ENCODE measurements at regions not wholly inside any gene's neighbourhood (a gene's known extent, or its start where the extent isn't known, plus 50 kb on each side); places are given as distances from the start of the nearest gene placed in this dataset.

- Histone ChIP-seq H3K9me3 (no peaks in the 10 kb centered on the region), H3K36me3 (no peaks in the 10 kb centered on the region), H3K27me3 (no peaks in the 10 kb centered on the region), H3K27ac (peak overlapping the region in 2 of 4 donors; percentile 15 to 26), H3K4me3 (no peak overlapping the region), H3K4me1 (peaks cover 0 to 11% (median 0%) of the 10 kb centered on the region in 3 donors)
- ATAC-seq = peak; percentile 66
- WGBS, 2 donors (ENCODE audit: low coverage in 1 of 2) = 43 to 57% methylated on average over 1 to 2 of the region's 2 CpGs
- TF ChIP-seq EP300 (IDR thresholded peaks at IDR 0.05) (no peak), POLR2AphosphoS5 (IDR thresholded peaks at IDR 0.05) (no peak), POLR2A (IDR thresholded peaks at IDR 0.05) (no peak), CTCF (IDR thresholded peaks at IDR 0.05) (no peak)
Observed at GRCh38 chr21:27244352-27244751, 277.5 kb upstream of the ADAMTS5 start.

DNA sequence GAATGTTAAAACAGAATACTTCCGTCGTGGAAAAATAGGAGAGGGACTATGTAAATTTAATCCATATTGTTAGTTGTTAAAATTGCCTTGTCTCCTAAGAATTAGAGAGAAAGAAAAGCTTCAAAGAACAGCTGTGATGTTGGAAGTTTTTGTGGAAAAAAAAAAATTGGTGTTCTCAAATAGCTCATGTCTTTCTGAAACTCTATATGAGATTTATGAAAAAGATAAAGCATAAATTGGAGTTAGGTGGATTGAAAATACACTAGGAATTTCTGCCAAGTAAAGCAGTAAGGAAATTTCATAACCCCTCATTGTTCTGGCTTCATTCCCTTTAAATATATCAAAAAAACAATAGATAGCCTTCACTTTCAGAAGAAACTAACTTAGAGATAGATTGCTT is 274.0 kb upstream of the ADAMTS5 start:
- Histone ChIP-seq H3K27ac (no peak overlapping the region), H3K36me3 (no peaks in the 10 kb centered on the region), H3K4me1 (no peaks in the 10 kb centered on the region), H3K9me3 (no peaks in the 10 kb centered on the region), H3K4me3 (no peak overlapping the region), H3K27me3 (no peaks in the 10 kb centered on the region)
- TF ChIP-seq CTCF (IDR thresholded peaks at IDR 0.05) = no peak
- ATAC-seq = no peak
- WGBS, 2 donors (ENCODE audit: low coverage in 1 of 2) = 67 to 68% methylated on average over 2 of the region's 2 CpGs

DNA sequence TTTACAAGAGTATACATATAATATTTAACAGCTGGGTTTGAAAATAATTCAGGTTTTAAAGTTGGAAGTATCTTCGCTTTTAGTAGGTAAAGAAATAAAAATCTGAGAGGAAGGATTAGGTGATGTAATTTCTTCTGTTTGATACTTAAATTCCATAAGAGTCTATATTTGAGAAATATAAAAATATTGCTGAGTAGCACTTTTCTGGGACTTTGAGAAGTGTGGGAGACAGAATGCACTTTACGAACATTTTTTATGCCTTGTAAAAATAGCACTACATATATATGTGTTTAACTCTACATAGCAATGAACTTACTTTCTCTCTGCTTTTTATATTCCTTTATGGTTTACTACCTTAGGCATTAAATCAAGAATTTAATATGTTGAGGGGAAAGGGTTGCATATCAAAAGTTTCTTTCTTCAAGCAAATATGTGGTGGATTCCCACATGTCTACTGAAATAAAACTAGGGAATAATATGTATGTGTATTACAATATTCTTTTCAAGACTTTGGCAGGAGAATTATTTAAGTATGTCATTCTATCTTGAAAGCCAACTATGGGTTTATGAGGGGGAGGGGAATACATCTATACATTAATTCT is 266.7 kb upstream of the ADAMTS5 start:
- no peak for TF ChIP-seq POLR2AphosphoS5 (IDR thresholded peaks at IDR 0.05)
- Histone ChIP-seq H3K9me3 (no peaks in the 10 kb centered on the region), H3K27me3 (no peaks in the 10 kb centered on the region), H3K4me1 (no peaks in the 10 kb centered on the region), H3K27ac (no peak overlapping the region), H3K4me3 (no peak overlapping the region), H3K36me3 (no peaks in the 10 kb centered on the region)
- no peak for ATAC-seq
- WGBS, 2 donors (ENCODE audit: low coverage in 1 of 2) = 69 to 95% methylated on average over 2 of the region's 2 CpGs

DNA sequence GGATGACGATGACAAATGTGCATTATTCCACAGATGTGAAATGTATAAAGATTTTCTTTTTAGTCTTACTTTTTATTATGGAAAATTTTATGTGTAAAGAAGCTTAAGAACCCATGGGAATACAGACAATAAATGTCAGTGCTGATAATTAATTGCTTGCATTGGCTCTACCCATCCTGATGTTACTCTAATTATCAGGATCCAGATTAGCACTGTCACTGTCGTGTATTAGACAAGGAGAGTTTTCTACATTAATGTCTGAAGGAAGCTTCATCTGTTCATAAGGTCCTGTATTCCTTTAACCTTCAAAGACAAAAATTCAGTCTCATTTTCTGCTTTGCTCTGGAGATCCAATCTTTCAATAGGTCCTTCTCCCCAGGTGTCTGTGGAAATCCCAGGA is 259.1 kb upstream of the ADAMTS5 start:
- TF ChIP-seq EP300 (IDR thresholded peaks at IDR 0.05) = no peak
- no peak for TF ChIP-seq POLR2A (IDR thresholded peaks at IDR 0.05)
- TF ChIP-seq CTCF (IDR thresholded peaks at IDR 0.05) = no peak
- no peak for TF ChIP-seq POLR2AphosphoS5 (IDR thresholded peaks at IDR 0.05)
- H3K27me3 ChIP-seq = no peaks in the 10 kb centered on the region
- no peaks in the 10 kb centered on the region for H3K9me3 ChIP-seq
- no peaks in the 10 kb centered on the region for H3K36me3 ChIP-seq
- H3K27ac ChIP-seq = no peak overlapping the region
- H3K4me3 ChIP-seq = no peak overlapping the region
- WGBS, 2 donors (ENCODE audit: low coverage in 1 of 2) = 88% methylated on average over 2 of the region's 2 CpGs
- peaks cover 0 to 8% (median 0%) of the 10 kb centered on the region in 3 donors for H3K4me1 ChIP-seq
- no peak for ATAC-seq

DNA sequence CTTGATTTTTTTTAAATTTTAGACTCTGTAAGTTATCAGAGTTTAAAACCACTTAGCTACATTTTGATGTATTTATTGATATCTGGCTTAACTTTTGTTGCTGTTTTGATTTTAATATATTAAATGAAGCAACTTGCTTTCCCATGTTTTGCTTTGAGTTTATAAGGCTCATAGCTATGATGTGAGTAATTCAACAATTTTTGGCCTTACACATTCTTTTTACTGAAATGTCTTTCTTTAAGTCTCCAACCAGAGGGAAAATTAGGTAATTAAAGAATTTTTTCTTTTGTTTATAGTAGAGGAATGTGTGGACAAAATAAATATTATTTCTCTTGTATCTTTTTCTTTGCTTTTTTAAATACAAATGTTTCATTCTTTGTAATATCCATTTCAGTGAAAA is 258.3 kb upstream of the ADAMTS5 start:
- Histone ChIP-seq H3K4me1 (peaks cover 0 to 16% (median 0%) of the 10 kb centered on the region in 3 donors), H3K27me3 (no peaks in the 10 kb centered on the region), H3K36me3 (no peaks in the 10 kb centered on the region), H3K4me3 (no peak overlapping the region), H3K27ac (no peak overlapping the region), H3K9me3 (no peaks in the 10 kb centered on the region)
- TF ChIP-seq CTCF (IDR thresholded peaks at IDR 0.05) = no peak
- TF ChIP-seq POLR2AphosphoS5 (IDR thresholded peaks at IDR 0.05) = no peak
- TF ChIP-seq POLR2A (IDR thresholded peaks at IDR 0.05) = no peak
- TF ChIP-seq EP300 (IDR thresholded peaks at IDR 0.05) = no peak
- no peak for ATAC-seq
